GM12801 (cell line): ENCODE measurements at regions not wholly inside any gene's neighbourhood (a gene's known extent, or its start where the extent isn't known, plus 50 kb on each side); places are given as distances from the start of the nearest gene placed in this dataset.

Experiments used
- CTCF ChIP-seq: IDR thresholded peaks from one replicate; pipeline ENCODE4 v1.5.1; 2011; ENCODE audit warnings: control low read depth; ENCODE audit not compliant: insufficient read length; ENCODE audit errors: extremely low read depth

GRCh38 chr3:153247331-153248330, 85.6 kb downstream of the RAP2B start:
- no peak for TF ChIP-seq CTCF

DNA sequence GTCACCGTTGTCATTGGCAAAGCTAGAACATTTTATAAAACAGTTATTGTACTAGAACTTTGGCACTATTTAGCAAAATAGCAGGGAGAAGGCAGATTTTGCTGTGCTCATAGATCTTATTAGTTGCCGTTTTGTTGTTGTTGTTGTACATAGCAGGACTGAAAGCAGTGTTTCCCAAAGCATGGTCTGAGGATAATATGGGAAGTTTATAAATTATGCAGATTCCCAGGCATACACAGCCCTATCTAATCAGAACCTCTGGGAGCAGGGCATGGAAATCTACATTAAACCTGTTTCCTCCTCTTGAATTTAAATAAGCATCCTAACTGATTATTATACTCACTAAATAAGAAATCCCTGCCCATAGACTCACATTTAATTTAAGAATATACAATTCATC, 87.9 kb downstream of the RAP2B start:
- TF ChIP-seq CTCF = no peak

DNA sequence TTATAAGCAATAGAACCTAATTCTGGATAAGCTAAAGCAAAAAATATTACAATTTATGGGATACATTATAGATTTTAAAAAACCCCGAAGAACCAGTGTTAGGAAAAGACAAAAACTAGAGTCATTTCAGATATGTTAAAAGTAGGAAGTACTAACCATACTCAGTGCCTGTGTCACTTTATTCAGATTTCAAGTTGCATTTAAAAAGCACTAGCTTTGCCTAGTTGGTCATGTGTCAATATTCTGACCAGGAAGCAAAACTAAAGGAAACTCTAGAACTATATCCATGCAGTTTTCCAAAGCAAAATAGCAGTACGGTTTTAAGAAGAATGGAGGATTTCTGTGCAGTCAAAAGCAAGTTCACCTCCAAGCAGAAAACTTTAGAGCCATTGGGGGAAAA, 88.4 kb downstream of the RAP2B start:
- TF ChIP-seq CTCF = no peak

DNA sequence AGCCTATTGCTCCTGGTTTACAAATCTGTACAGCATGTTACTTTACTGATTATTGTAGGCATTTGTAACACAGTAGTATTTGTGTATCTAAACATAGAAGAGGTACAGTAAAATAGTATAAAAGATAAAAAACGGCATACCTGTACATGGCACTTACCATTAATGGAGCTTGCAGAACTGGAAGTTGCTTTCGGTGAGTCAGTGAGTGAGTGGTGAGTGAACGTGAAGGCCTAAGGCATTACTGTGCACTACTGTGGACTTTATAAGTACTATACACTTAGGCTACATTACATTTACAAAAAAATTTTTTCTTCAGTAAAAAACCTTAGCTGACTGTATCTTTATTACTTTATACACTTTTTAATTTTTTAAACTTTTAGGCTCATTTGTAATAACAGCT, 90.9 kb downstream of the RAP2B start:
- TF ChIP-seq CTCF = no peak

- no peak for TF ChIP-seq CTCF
Observed at GRCh38 chr3:153254361-153254760, 92.3 kb downstream of the RAP2B start.

DNA sequence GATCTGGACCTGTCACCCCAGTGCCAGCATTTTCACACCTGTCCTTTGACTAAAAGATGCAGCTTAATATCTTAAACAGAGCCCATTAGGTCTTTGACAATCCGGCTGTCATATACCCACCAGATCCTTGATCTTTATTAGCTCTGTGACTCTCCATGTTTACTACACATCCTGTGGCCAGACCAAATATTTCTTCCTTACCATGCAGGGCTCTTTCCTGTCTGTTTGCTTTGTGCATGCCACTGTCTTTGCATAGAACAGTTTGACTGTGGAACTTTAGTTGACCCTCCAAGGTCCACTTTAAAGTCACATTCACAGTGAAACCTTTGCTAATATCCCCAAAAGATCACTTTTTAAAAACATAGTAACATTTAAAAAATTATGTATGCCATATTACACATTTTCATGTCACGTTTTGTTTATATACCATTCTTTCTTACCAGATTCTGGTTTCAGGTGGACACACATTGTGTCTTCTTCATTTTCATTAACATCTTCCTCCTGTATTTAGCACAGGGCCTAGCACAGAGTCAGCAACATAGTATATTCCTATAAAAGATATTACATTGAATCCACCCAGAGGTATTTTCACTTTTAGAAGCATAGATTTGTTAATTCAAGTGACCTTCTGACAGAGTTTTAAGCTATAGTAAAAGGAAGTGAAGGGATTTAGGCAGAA, 95.8 kb downstream of the RAP2B start:
- TF ChIP-seq CTCF = no peak

- TF ChIP-seq CTCF = no peak
Observed at GRCh38 chr3:153259956-153260355, 97.9 kb downstream of the RAP2B start.
